SU-DHL-6 (cell line): ENCODE measurements at regions not wholly inside any gene's neighbourhood (a gene's known extent, or its start where the extent isn't known, plus 50 kb on each side); places are given as distances from the start of the nearest gene placed in this dataset.

Experiments used
- H2AFZ ChIP-seq: fragments of 200-600 bp; sonication (generic); 2 replicates; pipeline ENCODE4 v1.6.1; 2014; ENCODE audit warnings: low read depth, mild to moderate bottlenecking, moderate library complexity, mixed read lengths, antibody characterized with exemption, low read length; ENCODE audit not compliant: severe bottlenecking
- H3F3A ChIP-seq: fragments of 200-600 bp; shearing (Covaris generic); 2 replicates; pipeline ENCODE4 v1.6.0; 2016; ENCODE audit warnings: antibody characterized with exemption, mild to moderate bottlenecking; ENCODE audit not compliant: insufficient read depth
- H3K27ac ChIP-seq: fragments of 200-600 bp; sonication (generic); 2 replicates; pipeline ENCODE4 v1.5.1; 2016; ENCODE audit warnings: low read depth, mild to moderate bottlenecking, low read length, moderate library complexity, mixed read lengths
- H3K27me3 ChIP-seq: fragments of 200-600 bp; sonication (generic), shearing (Covaris generic); 2 replicates; pipeline ENCODE4 v1.6.0; 2014; ENCODE audit warnings: mild to moderate bottlenecking, low read length
- H3K36me3 ChIP-seq: fragments of 200-600 bp; sonication (generic); 2 replicates; pipeline ENCODE4 v1.6.1; 2014; ENCODE audit warnings: mild to moderate bottlenecking, low read length, mixed read lengths
- H3K4me2 ChIP-seq: fragments of 300-600, 200-600 bp; shearing (Covaris generic), sonication (generic); 2 replicates; pipeline ENCODE4 v1.6.0; 2014; ENCODE audit warnings: low read length, low read depth, mild to moderate bottlenecking; ENCODE audit not compliant: poor library complexity, severe bottlenecking
- H3K4me3 ChIP-seq: fragments of 200-600 bp; sonication (generic); 2 replicates; pipeline ENCODE4 v1.5.1; 2014; ENCODE audit warnings: antibody characterized with exemption, low read length, mild to moderate bottlenecking, mixed read lengths; ENCODE audit not compliant: insufficient read depth, poor library complexity, severe bottlenecking
- H3K79me2 ChIP-seq: fragments of 200-600 bp; sonication (generic); 2 replicates; pipeline ENCODE4 v1.6.1; 2014; ENCODE audit warnings: mild to moderate bottlenecking, low read length, moderate library complexity; ENCODE audit not compliant: insufficient read depth
- H3K9ac ChIP-seq: fragments of 200-600 bp; sonication (generic); 2 replicates; pipeline ENCODE4 v1.7.0; 2014; ENCODE audit warnings: mild to moderate bottlenecking, low read length
- H3K9me2 ChIP-seq: fragments of 200-600 bp; sonication (generic); replicated peaks from 2 replicates; pipeline ENCODE4 v1.6.1; 2014; ENCODE audit warnings: low read length; ENCODE audit not compliant: insufficient read depth
- H3K9me3 ChIP-seq: fragments of 200-600 bp; sonication (generic); 2 replicates; pipeline ENCODE4 v1.6.1; 2014; ENCODE audit warnings: low read length, mixed read lengths; ENCODE audit not compliant: insufficient read depth
- H4K20me1 ChIP-seq: fragments of 200-600 bp; sonication (generic); 2 replicates; pipeline ENCODE4 v1.6.1; 2014; ENCODE audit warnings: low read depth, mild to moderate bottlenecking, antibody characterized with exemption, low read length, moderate library complexity, mixed read lengths
- CTCF ChIP-seq: fragments of 200-600 bp; sonication (generic); IDR thresholded peaks from one replicate; pipeline ENCODE4 v1.5.1; 2017; ENCODE audit warnings: antibody characterized with exemption, mild to moderate bottlenecking, low read length, moderate library complexity; ENCODE audit not compliant: insufficient read depth, poor library complexity, severe bottlenecking
- EZH2phosphoT487 ChIP-seq: fragments of 200-600 bp; sonication (generic), shearing (Covaris generic); conservative IDR thresholded peaks from 2 replicates; pipeline ENCODE4 v1.6.1; 2018; ENCODE audit warnings: mild to moderate bottlenecking, antibody characterized with exemption, low read length, moderate library complexity, mixed read lengths

GRCh38 chr1:224490549-224491537 lies 56.2 kb upstream of the WDR26 start:
- no peaks in the 10 kb centered on the region for H3F3A ChIP-seq
- H3K9ac ChIP-seq = no peak overlapping the region
- no peaks in the 10 kb centered on the region for H3K27me3 ChIP-seq
- H3K27ac ChIP-seq = no peak overlapping the region
- no peaks in the 10 kb centered on the region for H3K79me2 ChIP-seq
- no peaks in the 10 kb centered on the region for H3K9me3 ChIP-seq
- no peaks in the 10 kb centered on the region for H4K20me1 ChIP-seq
- TF ChIP-seq EZH2phosphoT487 (no peak), CTCF (no peak)
- no peak overlapping the region for H2AFZ ChIP-seq
- no peak overlapping the region for H3K4me3 ChIP-seq
- no peaks in the 10 kb centered on the region for H3K36me3 ChIP-seq
- no peaks in the 10 kb centered on the region for H3K9me2 ChIP-seq
- H3K4me2 ChIP-seq = no peak overlapping the region

- TF ChIP-seq EZH2phosphoT487 (no peak), CTCF (no peak)
Observed at GRCh38 chr1:224492015-224492414, 57.4 kb upstream of the WDR26 start.

GRCh38 chr1:224492632-224493031 lies 58.0 kb upstream of the WDR26 start:
- no peaks in the 10 kb centered on the region for H3K79me2 ChIP-seq
- H2AFZ ChIP-seq = no peak overlapping the region
- H4K20me1 ChIP-seq = no peaks in the 10 kb centered on the region
- no peak overlapping the region for H3K27ac ChIP-seq
- no peak for TF ChIP-seq EZH2phosphoT487
- TF ChIP-seq CTCF = no peak
- H3K36me3 ChIP-seq = no peaks in the 10 kb centered on the region
- H3K9me3 ChIP-seq = no peaks in the 10 kb centered on the region; the same call in 1 of the 2 replicates
- no peaks in the 10 kb centered on the region for H3F3A ChIP-seq
- H3K4me2 ChIP-seq = no peak overlapping the region
- H3K9ac ChIP-seq = no peak overlapping the region
- H3K9me2 ChIP-seq = no peaks in the 10 kb centered on the region
- H3K27me3 ChIP-seq = no peaks in the 10 kb centered on the region
- no peak overlapping the region for H3K4me3 ChIP-seq

More at GRCh38 chr1:224492015-224492414, 57.4 kb upstream of the WDR26 start:
- H3K9me2 ChIP-seq = no peaks in the 10 kb centered on the region
- H3K36me3 ChIP-seq = no peaks in the 10 kb centered on the region
- no peak overlapping the region for H3K4me2 ChIP-seq
- no peaks in the 10 kb centered on the region for H4K20me1 ChIP-seq
- H3K27me3 ChIP-seq = no peaks in the 10 kb centered on the region
- no peaks in the 10 kb centered on the region; the same call in 1 of the 2 replicates for H3K9me3 ChIP-seq
- H3K27ac ChIP-seq = no peak overlapping the region
- no peak overlapping the region for H2AFZ ChIP-seq
- H3K79me2 ChIP-seq = no peaks in the 10 kb centered on the region
- H3K4me3 ChIP-seq = no peak overlapping the region
- no peaks in the 10 kb centered on the region for H3F3A ChIP-seq
- no peak overlapping the region for H3K9ac ChIP-seq
